Gastrocnemius medialis (tissue), 4 donors: ENCODE measurements at regions not wholly inside any gene's neighbourhood (a gene's known extent, or its start where the extent isn't known, plus 50 kb on each side); places are given as distances from the start of the nearest gene placed in this dataset.
"Not testable (repeated sequence)": the region's sequence is repeated elsewhere in the genome, so short reads cannot be mapped to it uniquely, and the experiment has no call there.

Experiments
- CTCF ChIP-seq, 5 experiments: fragments of 450-650 bp in 3 of 5; fragments of 200-600 bp in 2 of 5; sonication (generic) in 2 of 5; IDR thresholded peaks in 4 of 5; conservative IDR thresholded peaks in 1 of 5; 1 replicate in 4 of 5; 2 replicates in 1 of 5; pipeline ENCODE4 v1.5.1; 2016 to 2019; ENCODE audit warnings: antibody characterized with exemption in 5 of 5, mild to moderate bottlenecking in 3 of 5, moderate library complexity in 3 of 5
- POLR2A ChIP-seq, 2 donors: fragments of 450-650 bp; IDR thresholded peaks; one replicate each; pipeline ENCODE4 v1.6.1; 2017; ENCODE audit warnings: antibody characterized with exemption in 2 of 2, mild to moderate bottlenecking in 2 of 2, moderate library complexity in 2 of 2

GRCh38 chr9:66245481-66245880 is 508.5 kb downstream of the FOXD4L4 start:
- not testable (repeated sequence) for TF ChIP-seq CTCF (IDR thresholded peaks at IDR 0.05 in 4 of 5, conservative IDR thresholded peaks at IDR 0.05 in 1 of 5); POLR2A (IDR thresholded peaks at IDR 0.05)
